ENCODE measurements at regions not wholly inside any gene's neighbourhood (a gene's known extent, or its start where the extent isn't known, plus 50 kb on each side); places are given as distances from the start of the nearest gene placed in this dataset.

- H3K4me1 Mint-ChIP-seq (ENCODE audit: low read depth) = no peaks in the 10 kb centered on the region
- H3K36me3 Mint-ChIP-seq (ENCODE audit: low read depth) = no peaks in the 10 kb centered on the region
- no peak overlapping the region for H3K27ac Mint-ChIP-seq
- H3K4me3 Mint-ChIP-seq = no peak overlapping the region
- peaks cover 3% of the 10 kb centered on the region for H3K9me3 Mint-ChIP-seq
- no peaks in the 10 kb centered on the region for H3K27me3 Mint-ChIP-seq
Observed at GRCh38 chr5:8322484-8322883, 453.5 kb downstream of the MTRR start.

- H3K4me1 Mint-ChIP-seq (ENCODE audit: low read depth) = no peaks in the 10 kb centered on the region
- no peak overlapping the region for H3K4me3 Mint-ChIP-seq
- H3K9me3 Mint-ChIP-seq = no peaks in the 10 kb centered on the region
- peaks cover 4% of the 10 kb centered on the region for H3K27me3 Mint-ChIP-seq
- H3K27ac Mint-ChIP-seq = no peak overlapping the region
- H3K36me3 Mint-ChIP-seq (ENCODE audit: low read depth) = no peaks in the 10 kb centered on the region
Observed at GRCh38 chr5:8327016-8327415, 458.1 kb downstream of the MTRR start.

GRCh38 chr5:8329773-8330172 is 460.8 kb downstream of the MTRR start:
- Mint-ChIP-seq H3K9me3 (no peaks in the 10 kb centered on the region), H3K27me3 (peaks cover 4% of the 10 kb centered on the region), H3K36me3 (ENCODE audit: low read depth) (no peaks in the 10 kb centered on the region), H3K4me1 (ENCODE audit: low read depth) (no peaks in the 10 kb centered on the region), H3K27ac (no peak overlapping the region), H3K4me3 (no peak overlapping the region)

- Mint-ChIP-seq H3K4me3 (no peak overlapping the region), H3K36me3 (ENCODE audit: low read depth) (no peaks in the 10 kb centered on the region), H3K27me3 (peaks cover 3% of the 10 kb centered on the region), H3K27ac (no peak overlapping the region), H3K9me3 (no peaks in the 10 kb centered on the region), H3K4me1 (ENCODE audit: low read depth) (no peaks in the 10 kb centered on the region)
Observed at GRCh38 chr5:8332666-8333445, 463.9 kb downstream of the MTRR start.

GRCh38 chr5:8333485-8333884 is 464.5 kb downstream of the MTRR start:
- H3K27ac Mint-ChIP-seq = no peak overlapping the region

GRCh38 chr5:8333977-8334376 is 465.0 kb downstream of the MTRR start:
- H3K27ac Mint-ChIP-seq = no peak overlapping the region
- no peaks in the 10 kb centered on the region for H3K27me3 Mint-ChIP-seq
- H3K9me3 Mint-ChIP-seq = no peaks in the 10 kb centered on the region
- H3K36me3 Mint-ChIP-seq (ENCODE audit: low read depth) = no peaks in the 10 kb centered on the region
- H3K4me3 Mint-ChIP-seq = no peak overlapping the region
- no peaks in the 10 kb centered on the region for H3K4me1 Mint-ChIP-seq (ENCODE audit: low read depth)

More at GRCh38 chr5:8333485-8333884, 464.5 kb downstream of the MTRR start:
- Mint-ChIP-seq H3K27me3 (no peaks in the 10 kb centered on the region), H3K9me3 (no peaks in the 10 kb centered on the region), H3K4me1 (ENCODE audit: low read depth) (no peaks in the 10 kb centered on the region), H3K36me3 (ENCODE audit: low read depth) (no peaks in the 10 kb centered on the region), H3K4me3 (no peak overlapping the region)

- Mint-ChIP-seq H3K4me1 (ENCODE audit: low read depth) (no peaks in the 10 kb centered on the region), H3K4me3 (no peak overlapping the region), H3K27me3 (no peaks in the 10 kb centered on the region), H3K36me3 (ENCODE audit: low read depth) (no peaks in the 10 kb centered on the region), H3K9me3 (peaks cover 2% of the 10 kb centered on the region), H3K27ac (no peak overlapping the region)
Observed at GRCh38 chr5:8340261-8340660, 471.3 kb downstream of the MTRR start.

- no peaks in the 10 kb centered on the region for H3K27me3 Mint-ChIP-seq
- no peaks in the 10 kb centered on the region for H3K4me1 Mint-ChIP-seq (ENCODE audit: low read depth)
- no peak overlapping the region for H3K4me3 Mint-ChIP-seq
- no peaks in the 10 kb centered on the region for H3K36me3 Mint-ChIP-seq (ENCODE audit: low read depth)
- H3K9me3 Mint-ChIP-seq = peaks cover 5% of the 10 kb centered on the region
- H3K27ac Mint-ChIP-seq = no peak overlapping the region
Observed at GRCh38 chr5:8340739-8341344, 471.9 kb downstream of the MTRR start.

GRCh38 chr5:8341406-8341805 is 472.5 kb downstream of the MTRR start:
- H3K27ac Mint-ChIP-seq = no peak overlapping the region
- H3K4me3 Mint-ChIP-seq = no peak overlapping the region
- H3K27me3 Mint-ChIP-seq = no peaks in the 10 kb centered on the region
- peaks cover 5% of the 10 kb centered on the region for H3K9me3 Mint-ChIP-seq
- no peaks in the 10 kb centered on the region for H3K4me1 Mint-ChIP-seq (ENCODE audit: low read depth)
- H3K36me3 Mint-ChIP-seq (ENCODE audit: low read depth) = no peaks in the 10 kb centered on the region

- Mint-ChIP-seq H3K9me3 (peaks cover 9% of the 10 kb centered on the region), H3K27ac (no peak overlapping the region), H3K4me1 (ENCODE audit: low read depth) (no peaks in the 10 kb centered on the region)
Observed at GRCh38 chr5:8347984-8348383, 479.0 kb downstream of the MTRR start.

GRCh38 chr5:8349855-8350254 is 480.9 kb downstream of the MTRR start:
- H3K4me3 Mint-ChIP-seq = no peak overlapping the region

More at GRCh38 chr5:8347984-8348383, 479.0 kb downstream of the MTRR start:
- Mint-ChIP-seq H3K27me3 (no peaks in the 10 kb centered on the region), H3K4me3 (no peak overlapping the region), H3K36me3 (ENCODE audit: low read depth) (no peaks in the 10 kb centered on the region)

GRCh38 chr5:8350644-8351339 is 481.8 kb downstream of the MTRR start:
- Mint-ChIP-seq H3K27ac (no peak overlapping the region), H3K27me3 (no peaks in the 10 kb centered on the region), H3K4me1 (ENCODE audit: low read depth) (no peaks in the 10 kb centered on the region), H3K4me3 (no peak overlapping the region), H3K36me3 (ENCODE audit: low read depth) (no peaks in the 10 kb centered on the region), H3K9me3 (peaks cover 4% of the 10 kb centered on the region)

More at GRCh38 chr5:8349855-8350254, 480.9 kb downstream of the MTRR start:
- peaks cover 9% of the 10 kb centered on the region for H3K9me3 Mint-ChIP-seq
- H3K27me3 Mint-ChIP-seq = no peaks in the 10 kb centered on the region
- no peaks in the 10 kb centered on the region for H3K36me3 Mint-ChIP-seq (ENCODE audit: low read depth)
- no peak overlapping the region for H3K27ac Mint-ChIP-seq
- H3K4me1 Mint-ChIP-seq (ENCODE audit: low read depth) = no peaks in the 10 kb centered on the region

- H3K27me3 Mint-ChIP-seq = no peaks in the 10 kb centered on the region
- no peaks in the 10 kb centered on the region for H3K36me3 Mint-ChIP-seq (ENCODE audit: low read depth)
- H3K27ac Mint-ChIP-seq = no peak overlapping the region
- no peaks in the 10 kb centered on the region for H3K4me1 Mint-ChIP-seq (ENCODE audit: low read depth)
- H3K4me3 Mint-ChIP-seq = no peak overlapping the region
- no peaks in the 10 kb centered on the region for H3K9me3 Mint-ChIP-seq
Observed at GRCh38 chr5:8355981-8356380, 487.0 kb downstream of the MTRR start.

- H3K9me3 Mint-ChIP-seq = no peaks in the 10 kb centered on the region
- no peaks in the 10 kb centered on the region for H3K27me3 Mint-ChIP-seq
- H3K4me3 Mint-ChIP-seq = no peak overlapping the region
- no peaks in the 10 kb centered on the region for H3K4me1 Mint-ChIP-seq (ENCODE audit: low read depth)
- no peak overlapping the region for H3K27ac Mint-ChIP-seq
- H3K36me3 Mint-ChIP-seq (ENCODE audit: low read depth) = no peaks in the 10 kb centered on the region
Observed at GRCh38 chr5:8360012-8360411, 491.1 kb downstream of the MTRR start.

- Mint-ChIP-seq H3K4me3 (no peak overlapping the region), H3K9me3 (no peaks in the 10 kb centered on the region), H3K27me3 (no peaks in the 10 kb centered on the region), H3K36me3 (ENCODE audit: low read depth) (no peaks in the 10 kb centered on the region), H3K4me1 (ENCODE audit: low read depth) (no peaks in the 10 kb centered on the region), H3K27ac (no peak overlapping the region)
Observed at GRCh38 chr5:8362495-8362894, 493.5 kb downstream of the MTRR start.

Measured in stimulated activated naive CD8-positive, alpha-beta T cell treated with anti-CD3 and anti-CD28 coated beads, Interleukin-15, Interleukin-2, amounts not matched to agents 100 ng/mL and 50 ng/mL, for 24 hours (primary cell).